Lower leg skin (tissue), 3 donors: ENCODE measurements at regions not wholly inside any gene's neighbourhood (a gene's known extent, or its start where the extent isn't known, plus 50 kb on each side); places are given as distances from the start of the nearest gene placed in this dataset.

ENCODE experiments used
- CTCF ChIP-seq, 3 donors: fragments of 450-650 bp; IDR thresholded peaks; one replicate each; pipeline ENCODE4 v1.5.1; 2016; ENCODE audit warnings: antibody characterized with exemption in 3 of 3, mild to moderate bottlenecking in 3 of 3, moderate library complexity in 2 of 3
- POLR2A ChIP-seq, 2 donors: fragments of 450-650 bp; IDR thresholded peaks; one replicate each; pipeline ENCODE4 v1.6.1; 2016 to 2017; ENCODE audit warnings: antibody characterized with exemption in 2 of 2, mild to moderate bottlenecking in 1 of 2, moderate library complexity in 1 of 2

- TF ChIP-seq CTCF (IDR thresholded peaks at IDR 0.05) (no peak), POLR2A (IDR thresholded peaks at IDR 0.05) (no peak)
Observed at GRCh38 chr11:106246495-106246894, 169.0 kb downstream of the AASDHPPT start.
